ENCODE measurements at regions not wholly inside any gene's neighbourhood (a gene's known extent, or its start where the extent isn't known, plus 50 kb on each side); places are given as distances from the start of the nearest gene placed in this dataset.

DNA sequence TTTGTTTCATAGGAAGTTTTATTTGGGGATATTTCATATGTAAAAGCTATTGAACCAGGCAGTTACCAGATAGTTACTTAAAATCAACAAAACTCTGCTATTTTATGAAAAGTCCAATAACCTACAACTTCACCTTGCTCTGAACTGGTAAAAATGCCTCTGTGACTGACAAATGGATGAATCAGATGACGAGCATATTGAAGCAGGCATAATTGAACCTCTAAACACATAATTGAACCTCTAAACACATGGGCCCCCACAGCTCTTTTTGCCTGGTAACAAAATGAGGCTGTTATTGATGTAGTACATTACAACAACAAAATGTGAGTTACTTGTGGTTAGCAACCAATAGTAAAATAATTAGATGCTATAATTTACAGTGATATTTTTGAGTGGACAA lies 99.7 kb downstream of the MBL2 start:
- TF ChIP-seq, protein P1, sequence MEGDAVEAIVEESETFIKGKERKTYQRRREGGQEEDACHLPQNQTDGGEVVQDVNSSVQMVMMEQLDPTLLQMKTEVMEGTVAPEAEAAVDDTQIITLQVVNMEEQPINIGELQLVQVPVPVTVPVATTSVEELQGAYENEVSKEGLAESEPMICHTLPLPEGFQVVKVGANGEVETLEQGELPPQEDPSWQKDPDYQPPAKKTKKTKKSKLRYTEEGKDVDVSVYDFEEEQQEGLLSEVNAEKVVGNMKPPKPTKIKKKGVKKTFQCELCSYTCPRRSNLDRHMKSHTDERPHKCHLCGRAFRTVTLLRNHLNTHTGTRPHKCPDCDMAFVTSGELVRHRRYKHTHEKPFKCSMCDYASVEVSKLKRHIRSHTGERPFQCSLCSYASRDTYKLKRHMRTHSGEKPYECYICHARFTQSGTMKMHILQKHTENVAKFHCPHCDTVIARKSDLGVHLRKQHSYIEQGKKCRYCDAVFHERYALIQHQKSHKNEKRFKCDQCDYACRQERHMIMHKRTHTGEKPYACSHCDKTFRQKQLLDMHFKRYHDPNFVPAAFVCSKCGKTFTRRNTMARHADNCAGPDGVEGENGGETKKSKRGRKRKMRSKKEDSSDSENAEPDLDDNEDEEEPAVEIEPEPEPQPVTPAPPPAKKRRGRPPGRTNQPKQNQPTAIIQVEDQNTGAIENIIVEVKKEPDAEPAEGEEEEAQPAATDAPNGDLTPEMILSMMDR (IDR thresholded peaks at IDR 0.05; ENCODE audit: borderline replicate concordance, extremely low read depth, low read length, poor library complexity, severe bottlenecking) = no peak
- no peak for TF ChIP-seq EZH2 (IDR thresholded peaks at IDR 0.05; ENCODE audit: borderline replicate concordance, low read depth, low read length, severe bottlenecking)

Data from DND-41 (cell line).